Fibroblast of mammary gland (primary cell): ENCODE measurements at regions not wholly inside any gene's neighbourhood (a gene's known extent, or its start where the extent isn't known, plus 50 kb on each side); places are given as distances from the start of the nearest gene placed in this dataset.

Source experiments
- DNase-seq: peaks from one replicate; pipeline ENCODE4 v3.0.0-alpha.2; 2010; ENCODE audit warnings: low read depth
- H3K4me3 ChIP-seq: 2 replicates; pipeline ENCODE4 v1.5.1; 2011; ENCODE audit warnings: low read depth, mild to moderate bottlenecking, low read length, moderate library complexity; ENCODE audit not compliant: control insufficient read depth
- TF ChIP-seq, protein P1 (sequence below): conservative IDR thresholded peaks from 2 replicates; pipeline ENCODE4 v1.5.1; 2011; ENCODE audit warnings: low read depth, low read length, inconsistent platforms; ENCODE audit not compliant: control insufficient read depth, insufficient read depth

DNA sequence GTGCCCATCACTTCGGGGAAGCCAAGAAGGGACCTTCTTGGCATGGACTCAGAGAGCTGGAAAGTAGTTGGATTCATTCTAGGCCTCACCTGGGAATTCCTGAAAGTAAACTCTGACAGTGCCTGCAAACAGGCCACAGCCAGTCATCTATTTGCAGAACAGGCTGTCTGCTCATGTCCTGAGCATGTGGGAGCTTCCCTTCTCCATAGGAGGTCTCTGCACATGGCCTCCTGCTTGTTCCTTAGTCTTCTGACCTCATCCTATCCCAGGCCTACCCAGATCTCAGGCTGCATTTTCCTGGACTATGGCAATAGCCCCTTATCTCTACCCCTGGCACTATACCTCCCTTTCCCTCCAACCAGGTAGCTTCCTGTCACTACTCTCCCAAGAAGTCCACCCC is 67.2 kb upstream of the FSTL4 start:
- no peak for DNase-seq
- H3K4me3 ChIP-seq: no peak overlapping the region
- TF ChIP-seq, protein P1, sequence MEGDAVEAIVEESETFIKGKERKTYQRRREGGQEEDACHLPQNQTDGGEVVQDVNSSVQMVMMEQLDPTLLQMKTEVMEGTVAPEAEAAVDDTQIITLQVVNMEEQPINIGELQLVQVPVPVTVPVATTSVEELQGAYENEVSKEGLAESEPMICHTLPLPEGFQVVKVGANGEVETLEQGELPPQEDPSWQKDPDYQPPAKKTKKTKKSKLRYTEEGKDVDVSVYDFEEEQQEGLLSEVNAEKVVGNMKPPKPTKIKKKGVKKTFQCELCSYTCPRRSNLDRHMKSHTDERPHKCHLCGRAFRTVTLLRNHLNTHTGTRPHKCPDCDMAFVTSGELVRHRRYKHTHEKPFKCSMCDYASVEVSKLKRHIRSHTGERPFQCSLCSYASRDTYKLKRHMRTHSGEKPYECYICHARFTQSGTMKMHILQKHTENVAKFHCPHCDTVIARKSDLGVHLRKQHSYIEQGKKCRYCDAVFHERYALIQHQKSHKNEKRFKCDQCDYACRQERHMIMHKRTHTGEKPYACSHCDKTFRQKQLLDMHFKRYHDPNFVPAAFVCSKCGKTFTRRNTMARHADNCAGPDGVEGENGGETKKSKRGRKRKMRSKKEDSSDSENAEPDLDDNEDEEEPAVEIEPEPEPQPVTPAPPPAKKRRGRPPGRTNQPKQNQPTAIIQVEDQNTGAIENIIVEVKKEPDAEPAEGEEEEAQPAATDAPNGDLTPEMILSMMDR: no peak

DNA sequence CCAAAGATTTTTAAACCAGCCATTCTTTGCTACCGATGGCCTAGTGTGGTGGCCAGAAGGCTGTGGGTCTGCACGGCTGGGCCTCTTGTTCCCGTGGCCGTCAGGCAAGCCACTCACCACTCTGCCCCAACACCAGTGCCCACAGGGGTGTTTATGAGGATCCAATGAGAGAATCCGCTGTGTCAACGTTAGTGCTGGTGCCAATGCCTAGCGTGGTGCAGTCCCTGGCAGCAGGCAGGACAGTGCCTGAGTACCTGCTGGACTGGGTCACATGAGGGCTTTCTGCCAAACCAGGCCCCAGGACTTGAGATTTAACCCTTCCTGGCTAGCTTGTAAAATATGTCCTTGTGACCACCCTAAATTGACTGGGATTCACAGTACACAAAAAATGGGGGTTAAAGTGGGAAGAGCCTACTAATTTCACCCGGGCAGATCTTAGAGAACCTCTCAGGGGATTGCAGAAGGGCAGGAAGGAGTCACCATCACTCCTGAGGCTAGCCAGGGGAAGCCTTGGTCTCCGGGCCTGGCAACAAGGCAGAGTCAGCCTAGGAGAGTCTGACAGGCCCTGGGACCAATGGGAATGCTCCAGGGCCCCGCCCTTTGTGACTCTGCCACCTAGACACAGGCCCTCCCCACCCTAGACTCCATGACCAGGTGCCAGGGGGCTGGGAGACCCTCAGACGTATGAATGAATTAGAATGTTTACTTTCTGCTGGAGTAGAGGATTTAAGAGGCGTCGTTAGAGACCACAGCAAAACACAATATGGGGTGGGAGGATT is 63.2 kb upstream of the FSTL4 start:
- no peak for DNase-seq
- H3K4me3 ChIP-seq: no peak overlapping the region
- TF ChIP-seq, protein P1: no peak

GRCh38 chr5:133670336-133670735 is 58.0 kb upstream of the FSTL4 start:
- no peak overlapping the region for H3K4me3 ChIP-seq
- no peak for DNase-seq
- TF ChIP-seq, protein P1: no peak

DNA sequence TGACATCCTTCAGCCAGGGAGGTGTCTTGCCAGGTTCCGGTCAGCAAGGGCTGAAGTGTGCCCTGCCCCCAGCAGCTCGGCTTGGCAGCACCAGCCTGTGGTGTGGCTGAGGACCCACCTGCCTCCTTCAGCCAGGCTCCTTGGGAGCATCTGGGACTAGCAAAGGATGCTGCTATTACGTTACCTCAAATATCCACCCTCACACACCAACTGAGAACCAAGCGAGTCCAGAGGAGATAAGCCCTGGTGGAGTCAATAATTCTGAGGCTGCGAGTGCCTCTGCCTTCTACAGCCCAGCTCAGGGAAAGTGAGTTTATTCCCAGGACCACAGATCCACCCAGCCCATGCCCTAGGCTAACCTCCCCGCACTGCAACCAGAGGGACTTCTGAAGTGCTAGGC is 57.1 kb upstream of the FSTL4 start:
- TF ChIP-seq, protein P1: no peak
- H3K4me3 ChIP-seq: no peak overlapping the region
- no peak for DNase-seq

DNA sequence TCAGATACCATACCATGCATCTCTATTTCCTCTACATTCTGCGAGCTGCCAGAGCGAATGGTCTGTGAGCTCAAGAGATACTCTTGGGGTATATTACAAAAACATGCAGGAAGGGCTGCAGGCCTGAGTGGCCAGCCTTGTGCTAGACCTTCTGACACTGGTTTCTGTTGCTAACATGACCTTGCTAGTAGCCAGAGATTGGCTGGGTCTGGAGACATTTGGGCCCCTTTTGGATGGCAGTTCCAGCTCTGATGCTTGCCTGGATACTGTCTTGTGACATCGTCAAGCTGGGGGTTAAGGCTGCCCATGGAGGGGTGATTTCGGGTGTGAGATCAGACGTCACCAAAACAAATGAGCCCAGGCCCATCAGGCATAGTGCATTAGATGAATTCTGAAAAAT is 56.1 kb upstream of the FSTL4 start:
- TF ChIP-seq, protein P1: no peak
- DNase-seq: no peak

GRCh38 chr5:133667217-133667616 is 54.9 kb upstream of the FSTL4 start:
- H3K4me3 ChIP-seq: no peak overlapping the region
- DNase-seq: no peak
- TF ChIP-seq, protein P1: no peak

More for the DNA sequence above, 56.1 kb upstream of the FSTL4 start:
- H3K4me3 ChIP-seq: no peak overlapping the region
